SKM-1 (cell line): ENCODE measurements at regions not wholly inside any gene's neighbourhood (a gene's known extent, or its start where the extent isn't known, plus 50 kb on each side); places are given as distances from the start of the nearest gene placed in this dataset.
"Not testable (repeated sequence)": the region's sequence is repeated elsewhere in the genome, so short reads cannot be mapped to it uniquely, and the experiment has no call there.

Experiments used
- DNase-seq: peaks from one replicate; lab custom pipeline; 2025; ENCODE audit not compliant: unreplicated experiment; lab: John Stamatoyannopoulos, UW

GRCh38 chr9:134545543-134546245, 95.9 kb upstream of the COL5A1 start:
- no peak for DNase-seq

GRCh38 chr9:134546246-134546731, 95.3 kb upstream of the COL5A1 start:
- DNase-seq, result no peak

DNA sequence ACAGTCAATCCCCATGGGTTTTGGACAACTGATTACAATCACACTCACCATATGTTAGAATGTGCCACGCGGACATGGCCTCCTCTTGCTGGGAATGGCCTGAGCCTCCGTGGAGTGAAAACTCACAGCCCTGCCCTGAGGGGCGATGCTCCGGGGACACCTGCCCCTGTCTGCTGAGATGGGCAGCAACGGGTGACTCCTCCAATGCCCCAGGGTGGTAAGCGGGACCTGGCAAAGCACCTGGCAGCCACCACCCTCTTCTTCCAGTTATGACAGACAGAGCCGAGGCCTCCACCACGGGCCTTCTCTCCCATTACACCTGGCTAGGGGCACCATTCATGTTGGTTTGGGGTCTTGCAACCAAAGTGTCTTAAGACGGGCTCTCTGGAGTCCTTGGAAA, 94.9 kb upstream of the COL5A1 start:
- no peak for DNase-seq

- DNase-seq, result no peak
Observed at GRCh38 chr9:134547161-134548100, 94.2 kb upstream of the COL5A1 start.

DNA sequence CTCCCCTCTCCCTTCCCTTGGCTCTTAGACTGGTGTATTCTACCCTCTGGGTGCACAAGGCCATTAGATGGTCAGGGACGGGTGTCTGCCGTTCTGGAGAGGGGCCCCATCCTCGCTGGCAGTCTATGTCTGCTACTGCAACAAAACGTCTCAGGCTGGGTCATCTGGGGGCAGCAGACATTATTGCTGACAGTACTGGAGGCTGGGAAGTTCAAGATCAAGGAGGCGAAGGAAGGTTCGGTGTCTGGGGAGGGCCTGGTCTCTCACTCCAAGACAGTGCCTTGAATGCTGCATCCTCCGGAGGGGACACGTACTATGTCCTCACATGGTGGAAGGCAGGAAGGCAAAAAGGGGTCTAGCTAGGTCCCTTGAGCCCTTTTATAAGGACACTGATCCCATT, 93.4 kb upstream of the COL5A1 start:
- DNase-seq, result no peak

DNA sequence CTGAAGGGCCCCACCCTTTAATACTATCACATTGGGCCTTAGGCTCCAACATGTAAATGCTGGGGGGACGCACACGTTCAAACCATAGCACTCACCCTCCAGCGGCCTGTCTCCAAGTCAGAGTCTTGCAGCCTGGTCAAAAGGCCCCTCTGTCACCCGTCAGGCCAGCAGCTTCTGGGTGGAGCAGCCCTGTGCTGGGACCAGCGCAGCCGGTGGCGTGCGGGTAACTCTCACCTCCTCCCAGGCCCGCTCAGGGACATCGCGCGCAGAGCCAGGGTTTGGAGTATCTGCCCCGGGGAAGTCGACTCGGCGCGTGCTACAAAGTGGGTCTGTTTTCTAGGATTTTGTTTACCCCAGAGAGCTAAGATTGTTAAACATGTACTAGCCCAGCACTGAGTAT, 93.0 kb upstream of the COL5A1 start:
- DNase-seq, result no peak

- DNase-seq, result no peak
Observed at GRCh38 chr9:134549336-134549735, 92.3 kb upstream of the COL5A1 start.

DNA sequence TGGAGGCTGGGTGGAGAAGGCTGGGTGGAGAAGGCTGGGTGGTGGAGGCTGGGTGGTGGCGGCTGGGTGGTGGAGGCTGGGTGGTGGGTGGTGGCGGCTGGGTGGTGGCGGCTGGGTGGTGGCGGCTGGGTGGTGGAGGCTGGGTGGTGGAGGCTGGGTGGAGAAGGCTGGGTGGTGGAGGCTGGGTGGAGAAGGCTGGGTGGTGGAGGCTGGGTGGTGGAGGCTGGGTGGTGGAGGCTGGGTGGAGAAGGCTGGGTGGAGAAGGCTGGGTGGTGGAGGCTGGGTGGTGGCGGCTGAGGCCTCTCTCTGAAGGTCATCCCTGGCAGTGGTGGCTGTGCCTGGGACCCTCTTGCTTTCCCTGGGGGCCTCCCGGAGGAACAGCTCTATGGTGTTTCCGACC, 91.5 kb upstream of the COL5A1 start:
- not testable (repeated sequence) for DNase-seq

DNA sequence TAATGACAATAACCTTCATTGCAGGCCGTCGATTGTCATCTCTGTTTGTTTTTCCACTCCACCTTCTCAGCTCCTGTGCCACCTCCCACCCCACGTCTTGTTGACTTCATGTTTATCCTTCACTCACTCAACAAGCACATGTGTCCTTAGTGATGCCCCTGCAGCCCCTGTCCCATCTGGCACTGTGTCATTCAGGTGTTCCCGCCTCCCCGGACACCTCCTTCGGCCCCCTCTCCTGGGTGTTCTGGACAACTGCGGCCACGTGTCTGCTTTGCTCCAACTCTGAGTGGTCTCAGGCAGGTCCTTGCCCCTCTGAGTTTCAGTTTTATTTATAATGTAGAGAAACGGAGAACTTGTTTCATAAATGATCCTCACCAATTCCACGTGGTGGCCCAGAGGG, 91.0 kb upstream of the COL5A1 start:
- DNase-seq, result no peak

DNA sequence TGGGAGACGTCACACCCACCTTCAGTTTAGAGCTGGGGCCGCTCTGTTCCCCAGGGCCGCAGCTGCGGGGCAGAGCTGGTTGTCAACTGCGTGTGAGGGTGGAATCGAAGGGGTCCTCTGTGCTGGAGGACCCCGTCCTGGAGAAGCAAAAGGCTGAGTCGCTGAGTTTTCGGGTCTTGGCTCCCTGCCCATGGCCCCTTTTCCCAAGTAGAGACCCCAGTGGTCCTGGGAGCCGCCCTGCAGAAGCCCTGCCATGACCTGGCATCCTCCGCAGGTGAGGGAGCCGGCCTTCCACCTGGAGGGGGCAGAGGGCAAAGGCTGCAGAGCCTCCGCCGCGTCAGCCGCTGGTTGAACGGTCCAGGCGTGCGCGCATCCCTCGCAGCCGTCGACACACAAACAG, 90.4 kb upstream of the COL5A1 start:
- DNase-seq, result no peak

DNA sequence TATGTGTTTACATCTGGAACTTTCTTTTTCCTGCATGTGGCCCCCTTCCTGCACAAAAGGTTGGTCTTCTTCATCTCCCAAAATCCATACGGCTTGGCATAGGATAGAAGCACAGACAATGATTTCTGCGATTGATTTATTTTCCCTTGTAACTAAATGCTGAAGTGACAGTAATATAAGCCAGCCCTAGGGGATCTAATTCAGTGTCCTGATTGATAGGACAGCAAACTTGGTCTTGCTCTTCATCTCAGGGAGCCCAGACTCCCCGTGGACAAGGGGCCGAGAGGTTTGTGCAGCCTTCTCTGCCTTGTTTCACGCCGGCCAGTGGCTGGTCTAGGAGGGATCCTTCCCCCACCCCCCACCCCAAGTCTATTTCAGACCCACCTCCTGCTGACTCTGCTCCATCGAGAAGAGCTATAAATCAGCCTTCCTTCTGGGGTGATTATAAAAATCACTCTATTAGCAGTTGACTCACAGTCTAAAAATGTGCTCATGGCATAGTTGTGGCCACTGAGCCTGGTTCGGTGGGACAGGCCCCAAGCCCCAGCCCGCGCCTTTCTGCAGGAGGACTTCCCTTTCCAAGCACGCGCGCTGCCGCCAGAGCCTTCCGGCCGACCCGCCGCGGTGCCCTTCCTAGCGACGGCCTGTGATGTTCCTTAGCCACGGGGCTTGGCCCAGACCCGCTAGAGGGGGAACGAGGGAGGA, 89.8 kb upstream of the COL5A1 start:
- peak; percentile 17 for DNase-seq

DNA sequence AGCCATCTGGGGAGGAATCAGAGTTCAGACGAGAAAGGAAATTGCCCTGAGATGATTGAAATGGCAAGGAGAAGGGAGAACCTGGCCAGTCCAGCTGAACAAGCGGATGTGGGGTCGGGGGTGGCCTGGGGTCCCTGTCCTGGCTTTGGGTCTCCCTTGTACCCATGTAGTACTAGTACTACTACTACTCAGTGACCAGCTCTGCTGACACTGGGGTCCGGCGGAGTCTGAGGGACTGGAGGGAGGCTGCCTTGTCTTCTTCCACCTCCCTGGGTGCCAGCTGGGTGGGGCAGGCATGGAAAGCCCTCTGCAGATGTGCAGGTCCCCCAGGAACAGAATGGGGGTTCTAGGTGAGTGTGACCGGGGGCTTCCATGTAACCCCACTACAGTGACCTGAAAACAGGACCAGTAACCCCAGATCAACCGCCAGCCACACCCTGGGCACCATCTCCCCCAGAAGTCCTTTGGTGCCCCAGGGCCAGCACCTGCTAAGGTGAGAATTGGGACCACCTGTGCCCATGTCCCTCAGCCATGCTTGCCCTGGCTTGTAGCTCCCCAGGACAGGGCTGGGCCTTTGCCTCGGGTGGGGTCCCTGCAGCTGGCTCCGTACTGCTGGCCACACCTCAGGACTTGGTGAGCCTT, 89.1 kb upstream of the COL5A1 start:
- no peak for DNase-seq

GRCh38 chr9:134553061-134553891, 88.3 kb upstream of the COL5A1 start:
- no peak for DNase-seq

DNA sequence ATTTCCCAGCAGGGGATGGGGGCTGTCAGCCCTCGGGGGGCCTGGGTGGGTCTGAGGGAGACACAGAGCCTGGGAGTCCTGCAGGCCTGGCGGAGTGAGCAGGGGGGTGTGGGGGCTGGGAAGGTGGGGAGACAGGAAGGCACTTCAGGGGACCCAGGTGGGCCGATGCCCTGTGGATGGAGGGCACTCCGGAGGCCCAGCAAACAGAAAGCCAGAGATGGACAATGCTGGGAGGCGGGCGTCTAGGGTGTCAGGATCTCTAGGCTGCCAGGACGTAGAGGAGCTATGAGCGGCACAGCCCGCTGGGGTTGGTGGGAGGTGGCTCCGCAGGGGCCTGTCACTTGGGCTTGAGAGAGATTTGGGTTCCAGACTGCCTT, 87.6 kb upstream of the COL5A1 start:
- DNase-seq, result no peak

- DNase-seq, result no peak
Observed at GRCh38 chr9:134554373-134555093, 87.1 kb upstream of the COL5A1 start.

DNA sequence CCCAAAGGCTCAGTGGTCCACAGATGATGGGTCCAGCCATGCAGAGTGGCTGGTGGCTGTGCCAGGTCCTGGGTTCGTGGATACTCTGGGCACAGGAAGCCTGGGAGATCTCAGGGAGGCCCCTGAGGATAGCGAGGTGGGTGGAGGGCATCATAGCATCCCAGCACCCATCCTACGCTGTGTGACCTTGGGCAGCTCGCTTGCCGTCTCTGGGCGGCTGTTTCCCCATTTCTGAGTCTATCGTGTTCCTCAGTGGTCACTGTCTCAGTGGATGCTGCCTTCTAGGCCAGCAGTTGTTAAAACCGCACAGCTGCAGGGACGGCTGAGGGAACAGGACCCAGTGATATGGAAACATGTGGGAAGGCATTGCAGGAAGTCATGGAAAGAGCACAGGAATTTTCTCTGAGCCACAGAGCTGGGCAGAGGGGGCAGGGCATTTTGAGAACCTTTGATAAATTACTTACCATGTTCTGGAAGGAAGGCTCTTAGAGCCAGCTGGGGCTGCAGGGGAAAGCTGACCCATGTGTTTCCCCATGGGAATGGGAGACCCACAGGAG, 86.4 kb upstream of the COL5A1 start:
- no peak for DNase-seq

DNA sequence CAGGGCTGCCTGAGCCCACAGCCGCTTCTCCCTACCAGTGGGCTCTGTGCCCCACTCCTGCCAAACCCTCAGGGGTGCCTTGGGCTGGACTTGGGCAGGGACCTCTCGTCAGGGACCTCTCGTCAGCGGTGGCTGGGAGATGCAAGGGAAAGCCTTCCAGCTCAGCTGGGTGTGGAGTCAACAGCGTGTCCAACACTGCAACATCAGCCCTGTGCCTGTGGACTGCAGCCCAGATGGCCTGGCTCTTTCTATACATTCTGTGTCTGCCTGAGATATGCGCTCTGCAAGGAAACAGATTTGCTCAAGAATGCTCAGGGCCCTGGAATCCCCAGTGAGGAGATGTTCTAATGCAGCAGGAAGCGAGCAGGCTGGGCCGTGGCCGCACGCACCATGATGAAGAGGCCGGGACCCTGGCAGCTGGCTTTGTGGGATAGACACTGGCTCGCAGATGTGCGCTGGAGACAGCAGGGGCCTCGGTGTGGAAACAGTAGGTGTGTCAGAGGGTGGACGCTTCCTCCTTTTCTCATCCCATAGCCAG, 85.0 kb upstream of the COL5A1 start:
- DNase-seq, result no peak

GRCh38 chr9:134557331-134557730, 84.3 kb upstream of the COL5A1 start:
- no peak for DNase-seq
